ENCODE measurements at regions not wholly inside any gene's neighbourhood (a gene's known extent, or its start where the extent isn't known, plus 50 kb on each side); places are given as distances from the start of the nearest gene placed in this dataset.

DNA sequence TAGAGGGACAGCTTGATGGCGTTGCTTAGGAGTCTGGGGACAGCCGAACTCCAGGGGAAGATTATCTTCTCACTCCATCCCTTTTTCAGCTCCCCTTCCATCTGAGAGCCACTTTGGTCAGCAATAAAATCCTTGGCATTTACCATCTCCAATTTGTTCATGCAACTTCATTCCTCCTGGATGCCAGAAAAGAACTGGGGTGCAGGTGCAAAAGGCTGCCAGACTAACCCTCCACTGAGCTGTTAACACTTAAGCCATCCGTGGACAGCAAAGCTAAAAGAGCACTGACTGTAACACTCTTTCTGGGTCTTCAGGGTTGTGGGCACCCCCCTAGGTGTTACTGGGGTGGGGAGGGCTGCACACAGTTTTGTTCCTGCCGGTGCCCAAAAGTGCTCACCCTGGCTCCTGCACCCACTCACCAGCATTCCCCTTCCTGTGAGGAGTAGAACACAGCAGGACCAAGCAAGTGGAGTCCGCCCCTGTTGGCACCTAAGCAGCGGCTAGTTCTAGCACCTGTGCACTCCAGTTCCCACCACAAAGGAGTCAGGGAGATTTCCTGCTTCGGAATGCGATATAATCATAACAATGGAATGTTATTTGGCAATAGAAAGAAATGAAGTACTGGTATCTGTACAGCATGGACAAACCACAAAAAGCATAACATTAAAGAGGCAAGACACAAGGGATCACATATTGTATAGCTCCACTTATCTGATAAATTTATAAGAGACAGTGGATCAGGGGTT, 95.1 kb downstream of the NPY start:
- TF ChIP-seq, protein P1, sequence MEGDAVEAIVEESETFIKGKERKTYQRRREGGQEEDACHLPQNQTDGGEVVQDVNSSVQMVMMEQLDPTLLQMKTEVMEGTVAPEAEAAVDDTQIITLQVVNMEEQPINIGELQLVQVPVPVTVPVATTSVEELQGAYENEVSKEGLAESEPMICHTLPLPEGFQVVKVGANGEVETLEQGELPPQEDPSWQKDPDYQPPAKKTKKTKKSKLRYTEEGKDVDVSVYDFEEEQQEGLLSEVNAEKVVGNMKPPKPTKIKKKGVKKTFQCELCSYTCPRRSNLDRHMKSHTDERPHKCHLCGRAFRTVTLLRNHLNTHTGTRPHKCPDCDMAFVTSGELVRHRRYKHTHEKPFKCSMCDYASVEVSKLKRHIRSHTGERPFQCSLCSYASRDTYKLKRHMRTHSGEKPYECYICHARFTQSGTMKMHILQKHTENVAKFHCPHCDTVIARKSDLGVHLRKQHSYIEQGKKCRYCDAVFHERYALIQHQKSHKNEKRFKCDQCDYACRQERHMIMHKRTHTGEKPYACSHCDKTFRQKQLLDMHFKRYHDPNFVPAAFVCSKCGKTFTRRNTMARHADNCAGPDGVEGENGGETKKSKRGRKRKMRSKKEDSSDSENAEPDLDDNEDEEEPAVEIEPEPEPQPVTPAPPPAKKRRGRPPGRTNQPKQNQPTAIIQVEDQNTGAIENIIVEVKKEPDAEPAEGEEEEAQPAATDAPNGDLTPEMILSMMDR (IDR thresholded peaks at IDR 0.05; ENCODE audit: insufficient read depth, low read length): no peak
- TF ChIP-seq GABPA (IDR thresholded peaks at IDR 0.05; ENCODE audit: low read depth) (no peak), POLR2AphosphoS5 (IDR thresholded peaks at IDR 0.05; ENCODE audit: low read depth) (no peak), SPI1 (IDR thresholded peaks at IDR 0.05; ENCODE audit: borderline replicate concordance, low read depth) (no peak)
- TF ChIP-seq, protein P2, sequence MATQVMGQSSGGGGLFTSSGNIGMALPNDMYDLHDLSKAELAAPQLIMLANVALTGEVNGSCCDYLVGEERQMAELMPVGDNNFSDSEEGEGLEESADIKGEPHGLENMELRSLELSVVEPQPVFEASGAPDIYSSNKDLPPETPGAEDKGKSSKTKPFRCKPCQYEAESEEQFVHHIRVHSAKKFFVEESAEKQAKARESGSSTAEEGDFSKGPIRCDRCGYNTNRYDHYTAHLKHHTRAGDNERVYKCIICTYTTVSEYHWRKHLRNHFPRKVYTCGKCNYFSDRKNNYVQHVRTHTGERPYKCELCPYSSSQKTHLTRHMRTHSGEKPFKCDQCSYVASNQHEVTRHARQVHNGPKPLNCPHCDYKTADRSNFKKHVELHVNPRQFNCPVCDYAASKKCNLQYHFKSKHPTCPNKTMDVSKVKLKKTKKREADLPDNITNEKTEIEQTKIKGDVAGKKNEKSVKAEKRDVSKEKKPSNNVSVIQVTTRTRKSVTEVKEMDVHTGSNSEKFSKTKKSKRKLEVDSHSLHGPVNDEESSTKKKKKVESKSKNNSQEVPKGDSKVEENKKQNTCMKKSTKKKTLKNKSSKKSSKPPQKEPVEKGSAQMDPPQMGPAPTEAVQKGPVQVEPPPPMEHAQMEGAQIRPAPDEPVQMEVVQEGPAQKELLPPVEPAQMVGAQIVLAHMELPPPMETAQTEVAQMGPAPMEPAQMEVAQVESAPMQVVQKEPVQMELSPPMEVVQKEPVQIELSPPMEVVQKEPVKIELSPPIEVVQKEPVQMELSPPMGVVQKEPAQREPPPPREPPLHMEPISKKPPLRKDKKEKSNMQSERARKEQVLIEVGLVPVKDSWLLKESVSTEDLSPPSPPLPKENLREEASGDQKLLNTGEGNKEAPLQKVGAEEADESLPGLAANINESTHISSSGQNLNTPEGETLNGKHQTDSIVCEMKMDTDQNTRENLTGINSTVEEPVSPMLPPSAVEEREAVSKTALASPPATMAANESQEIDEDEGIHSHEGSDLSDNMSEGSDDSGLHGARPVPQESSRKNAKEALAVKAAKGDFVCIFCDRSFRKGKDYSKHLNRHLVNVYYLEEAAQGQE (IDR thresholded peaks at IDR 0.05; ENCODE audit: insufficient replicate concordance, low read depth): no peak
